NCI-H1436 treated with DMSO at 0.1 percent for 48 hours (cell line): ENCODE measurements at regions not wholly inside any gene's neighbourhood (a gene's known extent, or its start where the extent isn't known, plus 50 kb on each side); places are given as distances from the start of the nearest gene placed in this dataset.
"Not testable (repeated sequence)": the region's sequence is repeated elsewhere in the genome, so short reads cannot be mapped to it uniquely, and the experiment has no call there.

Experiments
- DNase-seq: peaks from one replicate; lab custom pipeline; 2025; lab: John Stamatoyannopoulos, UW

DNA sequence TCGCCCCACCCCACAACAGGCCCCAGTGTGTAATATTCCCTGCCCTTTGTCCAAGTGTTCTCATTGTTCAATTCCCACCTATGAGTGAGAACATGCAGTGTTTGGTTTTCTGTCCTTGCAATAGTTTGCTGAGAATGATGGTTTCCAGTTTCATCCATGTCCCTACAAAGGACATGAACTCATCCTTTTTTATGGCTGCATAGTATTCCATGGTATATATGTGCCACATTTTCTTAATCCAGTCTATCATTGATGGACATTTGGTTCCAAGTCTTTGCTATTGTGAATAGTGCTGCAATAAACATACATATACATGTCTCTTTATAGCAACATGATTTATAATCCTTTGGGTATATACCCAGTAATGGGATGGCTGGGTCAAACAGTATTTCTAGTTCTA lies 132.7 kb downstream of the SNX10 start:
- not testable (repeated sequence) for DNase-seq

DNA sequence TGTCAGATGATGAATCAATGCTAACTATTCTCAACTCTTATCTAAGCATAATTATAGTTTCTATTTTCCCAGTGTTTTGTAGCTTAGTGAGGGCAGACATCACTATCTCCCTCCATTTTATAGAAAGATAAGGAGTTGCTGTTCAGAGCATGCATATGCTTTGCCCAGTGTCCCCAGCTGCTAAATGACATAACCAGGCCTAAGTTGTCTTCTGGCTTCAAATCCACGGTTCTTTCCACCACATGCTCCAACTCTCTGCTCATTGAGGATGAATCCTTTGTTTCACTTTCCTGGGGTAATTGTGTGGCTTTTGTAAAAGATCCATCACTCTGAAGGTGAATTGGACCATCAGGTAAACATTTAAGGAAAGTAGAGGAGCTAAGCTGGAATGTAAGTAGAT lies 134.0 kb downstream of the SNX10 start:
- no peak for DNase-seq

DNA sequence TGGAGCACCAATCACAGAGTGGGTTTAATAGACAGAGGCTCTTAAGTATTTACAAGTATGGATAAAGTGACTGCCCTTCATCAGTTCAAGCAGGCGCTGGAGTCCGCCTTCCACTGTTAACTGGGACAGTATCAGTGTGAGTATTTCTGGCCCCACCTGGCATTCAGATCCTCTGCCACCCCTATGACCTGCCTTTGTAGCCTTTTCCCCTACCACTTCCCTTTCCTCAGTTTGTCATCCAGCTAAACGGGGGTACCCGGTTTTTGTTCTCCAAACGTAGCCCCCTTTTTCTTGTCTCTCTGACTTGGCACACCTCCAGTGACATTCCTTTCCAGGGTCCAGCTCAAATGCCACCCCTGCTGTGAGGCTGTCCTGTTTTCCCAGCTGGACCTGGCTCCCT lies 134.4 kb downstream of the SNX10 start:
- DNase-seq = no peak

DNA sequence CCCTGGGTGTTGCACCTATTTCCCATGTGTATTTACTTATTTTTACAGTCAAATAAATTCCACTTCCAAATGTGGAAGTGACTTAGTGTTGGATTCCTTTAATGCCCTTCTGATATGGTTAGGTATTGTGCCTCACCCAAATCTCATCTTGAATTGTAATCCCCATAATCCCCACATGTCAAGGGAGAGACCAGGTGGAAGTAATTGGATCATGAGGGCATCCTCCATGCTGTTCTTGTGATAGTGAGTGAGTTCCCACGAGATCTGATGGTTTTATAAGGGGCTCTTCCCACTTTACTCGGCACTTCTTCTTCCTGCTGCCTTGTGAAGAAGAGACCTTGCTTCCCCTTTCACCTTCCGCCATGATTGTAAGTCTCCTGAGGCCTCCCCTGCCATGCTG lies 136.9 kb downstream of the SNX10 start:
- no peak for DNase-seq

DNA sequence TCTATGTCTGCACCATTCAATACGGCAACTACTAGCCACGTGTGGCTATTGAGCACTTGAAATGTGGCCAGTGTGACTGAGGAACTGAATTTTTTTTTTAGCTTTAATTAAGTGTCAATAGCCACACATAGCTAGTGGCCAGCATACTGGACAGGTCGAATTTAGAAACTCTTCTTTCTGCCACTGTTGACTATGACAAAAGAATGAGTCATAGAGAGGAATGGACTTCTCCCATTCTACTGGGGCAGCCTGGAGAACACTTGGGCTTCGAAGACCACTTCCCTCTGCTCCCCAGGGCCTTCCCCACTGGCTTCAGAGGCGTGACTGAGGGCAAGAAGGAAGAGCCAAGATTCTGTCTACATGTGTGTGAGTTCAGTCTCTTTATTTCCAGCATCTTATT lies 137.5 kb downstream of the SNX10 start:
- DNase-seq = no peak

DNA sequence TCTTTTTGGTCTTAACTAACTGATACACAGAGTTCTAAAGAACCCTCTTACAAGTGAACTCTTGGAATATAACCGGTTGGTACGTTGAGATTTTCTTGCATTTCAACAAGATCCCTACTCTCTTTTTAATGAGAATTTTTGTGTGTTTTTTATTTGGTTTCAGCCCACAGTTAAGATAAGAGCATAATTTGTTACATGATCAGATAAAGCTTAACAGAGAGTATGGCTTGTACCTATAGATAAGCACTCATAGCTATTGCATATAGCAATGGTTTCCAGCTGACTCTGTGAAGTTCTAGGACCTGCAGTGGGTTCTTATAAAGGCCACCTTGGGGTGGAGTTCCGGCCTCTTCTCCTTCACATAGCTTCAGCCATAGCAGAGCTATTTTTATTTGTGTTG lies 143.3 kb downstream of the SNX10 start:
- DNase-seq = no peak

DNA sequence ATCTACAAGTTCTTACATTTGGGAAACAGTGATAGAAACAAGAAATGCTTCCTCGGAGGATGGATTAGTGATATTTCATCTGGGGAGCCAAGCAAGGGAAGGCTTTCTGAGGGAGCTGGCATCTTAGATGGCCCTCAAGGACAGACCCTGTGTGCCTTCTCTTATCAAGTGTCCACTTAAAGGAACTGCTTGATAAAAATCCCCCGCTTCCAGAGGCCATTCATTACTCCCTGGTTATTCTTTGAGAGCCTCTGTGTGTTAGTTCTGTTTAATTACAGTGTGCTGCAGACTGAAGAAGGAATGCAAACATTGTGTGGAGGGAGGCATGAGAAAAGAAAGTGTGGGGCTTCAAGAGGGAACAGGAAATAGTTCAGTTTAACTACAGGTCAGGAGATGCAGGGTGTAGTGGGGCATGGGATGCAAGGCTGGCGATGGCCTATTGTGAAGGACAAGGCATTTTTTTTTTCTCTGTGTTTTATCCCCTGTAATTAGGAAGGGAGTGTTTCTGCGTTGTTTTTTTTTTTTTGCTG lies 145.4 kb downstream of the SNX10 start:
- no peak for DNase-seq

DNA sequence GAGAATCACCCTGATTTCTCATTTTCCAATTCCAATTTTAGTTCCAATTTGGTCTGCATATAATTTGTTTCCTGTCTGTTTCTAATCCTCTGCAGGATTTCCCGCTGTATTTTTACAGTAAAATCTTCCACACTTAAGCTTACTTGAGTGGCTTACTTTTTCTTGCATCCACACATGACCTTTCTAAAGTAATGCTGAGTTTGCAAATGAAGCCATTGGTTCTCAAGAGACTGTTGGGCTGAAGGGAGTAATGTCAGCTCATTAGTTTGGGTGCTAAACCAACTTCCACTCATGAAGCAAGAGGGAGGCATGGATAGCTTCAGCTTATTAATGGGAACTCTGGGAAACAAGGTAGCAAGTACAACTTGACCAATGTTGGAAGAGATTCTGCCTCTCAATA lies 146.4 kb downstream of the SNX10 start:
- no peak for DNase-seq

DNA sequence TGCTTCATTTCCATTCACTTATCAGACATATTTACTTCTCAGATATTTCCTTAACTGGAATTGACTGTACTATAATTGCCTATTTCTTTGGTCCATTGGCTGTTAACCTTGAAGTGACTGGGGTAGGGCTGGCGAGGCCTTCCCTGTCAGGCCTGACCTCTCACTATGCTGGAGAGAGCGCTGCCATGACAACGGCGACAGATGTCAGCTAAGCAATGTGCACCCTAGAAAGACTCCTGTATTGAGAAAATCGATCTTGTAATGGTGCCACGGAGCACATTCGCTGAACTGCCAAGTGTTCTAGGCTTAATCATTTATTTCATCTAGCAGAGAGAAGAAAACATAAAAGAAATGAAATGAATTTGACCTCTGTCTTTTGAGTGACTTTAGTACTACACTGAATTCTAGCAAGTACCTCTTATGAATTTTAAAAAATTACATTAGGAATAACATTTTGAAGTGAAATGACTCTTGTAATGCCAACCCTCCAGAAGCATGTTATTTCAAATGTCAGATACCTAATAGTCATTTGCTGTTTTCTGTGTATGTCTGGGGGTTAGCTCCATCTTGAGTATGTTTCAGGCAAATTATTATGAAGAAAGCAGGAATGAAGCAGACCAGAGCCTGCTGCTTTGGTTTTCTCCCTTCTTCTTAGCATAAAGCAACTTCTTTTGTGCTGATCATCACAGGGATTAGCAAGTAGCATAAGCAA lies 148.0 kb downstream of the SNX10 start:
- DNase-seq = no peak

DNA sequence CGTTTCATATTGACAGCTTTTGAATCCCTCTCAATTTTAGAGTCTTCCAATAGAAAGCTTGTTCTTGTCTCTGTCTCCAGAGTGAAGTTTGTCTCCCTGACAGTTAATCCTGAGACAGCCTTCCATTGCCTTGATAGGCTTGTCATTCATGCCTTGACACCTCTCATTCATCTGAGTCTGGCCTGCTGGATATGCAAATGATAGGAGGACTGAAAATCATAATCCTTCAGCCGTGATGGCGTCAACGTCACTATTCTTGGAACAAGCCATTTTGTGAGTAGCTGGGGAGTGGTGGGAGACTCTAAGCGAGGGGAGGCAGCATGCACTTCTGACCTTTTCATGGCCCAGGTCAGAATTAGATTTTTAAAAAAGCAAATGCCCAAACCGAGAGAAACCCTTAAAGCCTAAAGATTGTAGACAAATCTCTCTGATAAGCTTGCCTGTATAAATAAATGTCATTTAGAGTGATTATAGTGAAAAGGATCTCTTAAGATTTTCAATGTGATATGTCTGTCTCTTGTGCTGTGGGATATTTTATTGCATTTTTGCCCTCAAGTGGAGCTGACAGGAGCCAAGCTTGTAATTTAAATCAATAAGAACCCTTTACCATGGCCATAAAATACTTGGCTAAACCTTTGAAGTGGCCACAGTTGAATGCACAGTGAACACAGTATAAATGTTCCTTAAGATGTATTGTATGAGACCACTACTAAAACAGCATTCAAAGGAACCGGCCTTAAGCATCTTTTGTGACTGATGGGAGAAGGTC lies 148.8 kb downstream of the SNX10 start:
- DNase-seq = peak; percentile 17

DNA sequence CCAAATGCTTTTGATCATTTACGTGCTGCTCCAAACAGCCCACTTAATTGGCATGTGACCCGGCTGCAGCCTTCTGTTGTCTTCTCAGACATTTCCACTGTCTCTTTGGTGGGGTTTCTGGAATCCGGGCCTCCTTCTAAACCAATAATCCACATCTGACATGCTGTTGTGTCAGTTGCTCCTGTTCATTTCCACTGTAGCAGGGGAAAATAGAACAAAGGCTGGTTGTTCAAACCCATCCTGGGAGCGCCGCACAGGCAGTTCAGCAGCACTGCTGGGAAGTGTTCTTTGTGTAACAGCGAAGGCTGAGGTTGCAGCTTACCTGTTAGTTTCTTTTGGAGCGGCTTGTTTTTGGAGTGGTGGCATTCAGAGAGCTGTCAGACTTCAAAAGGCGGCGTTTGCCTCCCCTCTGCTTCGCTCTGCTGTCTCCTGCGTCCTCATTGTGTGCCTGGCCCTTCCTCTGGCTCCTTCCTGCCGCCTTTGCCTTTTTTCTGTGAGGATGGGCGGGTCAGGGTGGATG lies 149.4 kb downstream of the SNX10 start:
- no peak for DNase-seq

DNA sequence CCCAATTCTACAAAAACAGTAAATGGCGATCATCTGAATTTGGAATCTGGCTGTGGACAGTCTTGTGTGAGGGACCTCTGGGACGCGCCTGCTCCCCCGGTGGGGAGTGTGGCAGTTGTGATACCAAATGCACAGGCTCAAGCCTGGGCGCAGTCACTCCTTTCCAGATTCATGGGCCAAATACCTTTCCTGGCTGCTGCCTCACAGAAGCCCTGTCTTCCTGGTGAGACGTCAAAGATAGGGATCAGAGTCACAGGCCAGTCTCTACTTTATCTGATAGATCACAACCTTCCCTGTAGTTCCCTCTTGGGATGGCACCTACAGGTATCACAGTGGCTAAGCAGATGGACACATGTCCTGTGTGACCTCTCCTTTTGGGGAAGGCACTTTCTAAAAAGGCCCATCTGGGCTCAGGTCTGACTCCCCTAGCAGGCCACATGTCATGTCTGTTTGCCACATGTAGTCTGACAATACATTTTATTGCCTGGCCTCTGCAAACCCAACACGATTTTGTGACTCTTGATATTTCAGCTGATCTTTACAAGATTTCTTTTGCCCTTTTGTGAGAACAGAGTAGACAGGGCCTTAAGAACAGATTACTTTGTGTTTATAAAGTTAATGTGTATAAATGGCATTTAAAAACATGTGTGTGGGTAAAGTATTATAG lies 150.1 kb downstream of the SNX10 start:
- DNase-seq = no peak

DNA sequence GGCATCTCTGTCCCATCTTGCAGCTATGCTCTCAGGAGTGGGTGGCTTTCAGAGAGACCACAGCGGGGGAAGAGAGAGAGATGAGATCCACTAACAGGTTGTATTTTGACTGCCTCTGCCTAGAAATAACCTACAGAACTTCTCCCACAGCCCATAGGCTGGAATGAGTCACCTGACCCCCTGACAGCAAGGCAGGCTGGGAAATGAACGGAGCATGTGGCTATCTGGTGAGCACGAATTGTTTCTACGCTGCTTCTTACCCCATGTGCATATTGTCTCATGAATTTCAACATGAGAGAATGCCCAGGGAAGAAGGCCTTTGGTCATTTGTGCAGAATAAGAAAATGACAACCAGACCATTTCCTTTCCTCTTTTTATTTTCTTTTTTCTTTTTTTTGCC lies 151.3 kb downstream of the SNX10 start:
- no peak for DNase-seq

DNA sequence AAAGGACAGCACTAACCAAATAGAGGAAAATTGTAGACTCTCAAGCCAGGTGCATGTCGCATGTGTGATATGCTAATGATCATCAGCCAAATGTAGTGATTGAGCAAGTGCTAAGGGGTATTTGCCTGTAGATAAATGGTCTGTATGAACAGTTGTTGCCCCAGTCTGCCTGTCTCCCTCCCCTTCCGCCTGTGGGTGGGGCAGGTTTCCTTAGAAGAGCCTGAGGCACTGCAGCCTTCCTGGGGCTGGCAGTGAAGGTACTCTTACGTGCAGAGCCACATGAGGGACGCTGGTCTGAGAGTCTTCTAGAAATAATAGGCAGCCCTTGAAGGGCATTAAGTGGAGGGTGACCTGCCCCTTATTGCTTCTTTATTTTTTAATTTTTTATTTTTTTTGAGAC lies 152.1 kb downstream of the SNX10 start:
- DNase-seq = no peak

DNA sequence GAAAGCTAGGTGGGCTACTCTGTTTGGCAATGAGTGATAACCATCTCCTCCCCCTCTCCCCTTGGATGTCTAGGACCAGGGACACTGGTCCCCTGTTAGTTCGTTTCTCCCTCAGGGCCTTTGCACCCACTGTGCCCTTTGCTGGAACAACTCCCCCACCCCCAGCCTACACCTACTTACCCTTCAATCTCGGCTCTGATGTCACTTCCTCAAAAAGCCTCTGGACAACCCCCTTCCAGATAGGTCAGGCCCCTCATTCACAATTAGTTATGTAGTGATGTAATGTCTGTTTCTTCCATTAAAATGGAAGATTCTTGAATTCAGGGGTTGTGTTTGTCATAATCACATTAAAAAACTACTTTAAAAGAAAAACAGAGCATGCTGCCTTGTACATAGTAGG lies 152.9 kb downstream of the SNX10 start:
- DNase-seq = no peak

DNA sequence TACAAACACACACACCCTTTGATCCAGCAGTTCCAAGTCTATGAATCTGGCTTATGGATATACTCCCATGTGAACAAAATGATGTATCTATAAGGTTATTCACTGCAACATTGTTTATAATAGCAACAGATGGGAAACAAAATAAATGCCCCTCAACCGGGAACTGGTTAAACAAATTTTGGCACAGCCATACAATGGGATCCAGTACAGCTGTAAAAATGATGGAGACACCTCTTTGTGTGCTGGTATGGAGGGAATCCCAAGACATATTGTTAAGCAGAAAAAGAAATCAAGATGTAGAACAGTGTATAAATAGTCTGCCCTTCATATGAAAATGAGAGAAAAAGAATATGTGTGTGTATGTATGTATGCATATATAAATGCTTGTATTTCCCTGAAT lies 155.5 kb downstream of the SNX10 start:
- DNase-seq = no peak

DNA sequence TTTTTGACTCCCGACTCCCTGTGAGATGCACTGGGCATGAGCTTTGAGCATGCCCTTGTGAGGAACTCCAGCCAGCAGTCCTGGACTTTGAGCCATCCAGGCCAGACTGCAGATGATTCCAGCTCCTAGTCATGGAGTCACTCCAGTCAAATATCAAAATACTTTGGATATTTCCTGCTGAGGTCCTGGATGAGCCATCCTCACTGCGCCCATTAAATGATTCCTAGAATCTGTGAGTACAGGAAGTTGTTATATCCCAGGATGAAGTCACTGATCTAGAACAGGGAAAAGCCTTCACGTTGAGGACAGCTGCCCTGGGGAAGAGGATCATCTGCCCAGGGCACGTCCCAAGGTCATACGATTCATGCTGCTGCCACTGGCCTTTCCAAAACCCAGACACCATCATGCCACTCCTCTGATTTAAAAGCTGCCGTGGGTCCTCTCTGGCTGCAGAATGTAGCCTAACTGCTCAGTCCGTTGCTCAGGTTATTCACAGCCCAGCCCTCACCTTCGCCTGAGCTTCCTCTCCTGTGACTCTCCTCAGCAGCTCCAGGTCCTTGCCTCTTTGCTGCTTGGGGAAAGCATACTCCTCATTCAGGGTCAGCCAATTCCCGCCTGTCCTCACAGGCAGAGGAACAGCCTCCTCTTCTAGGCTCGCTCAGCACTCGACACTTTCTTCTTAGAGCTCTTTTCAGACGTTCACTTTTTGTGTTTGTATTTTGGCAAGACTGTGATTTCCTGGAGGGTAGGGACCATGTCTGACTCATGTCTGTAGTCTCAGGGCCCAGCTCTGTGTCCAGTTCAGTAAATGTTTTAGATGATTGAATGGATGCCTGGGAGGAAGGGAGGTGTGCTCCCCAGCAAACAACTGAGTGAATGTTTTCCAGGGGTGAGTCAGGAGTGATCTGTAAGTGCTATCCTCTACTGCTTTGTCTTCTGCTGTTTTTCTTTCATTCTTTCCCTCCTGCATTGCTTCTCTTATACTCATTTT lies 157.8 kb downstream of the SNX10 start:
- DNase-seq = no peak

DNA sequence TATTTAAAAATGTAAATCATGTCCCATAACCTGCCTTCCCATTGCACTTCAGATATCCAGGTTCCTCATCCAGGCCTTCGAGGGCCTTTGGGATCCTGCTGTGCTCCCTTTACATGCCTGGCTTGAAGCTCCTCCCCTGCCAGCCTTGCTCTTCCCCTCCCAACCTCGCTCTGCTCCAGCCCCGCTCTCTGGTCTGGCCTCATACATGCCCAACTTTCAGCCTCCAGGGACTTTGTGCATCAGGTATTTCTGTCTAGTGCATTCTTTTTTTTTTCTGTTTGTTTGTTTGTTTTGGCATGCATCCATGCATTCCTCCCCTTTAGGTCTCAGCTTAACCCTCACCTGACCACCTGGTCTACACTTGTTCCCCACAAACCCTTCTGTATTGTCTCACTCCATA lies 160.3 kb downstream of the SNX10 start:
- DNase-seq = no peak

DNA sequence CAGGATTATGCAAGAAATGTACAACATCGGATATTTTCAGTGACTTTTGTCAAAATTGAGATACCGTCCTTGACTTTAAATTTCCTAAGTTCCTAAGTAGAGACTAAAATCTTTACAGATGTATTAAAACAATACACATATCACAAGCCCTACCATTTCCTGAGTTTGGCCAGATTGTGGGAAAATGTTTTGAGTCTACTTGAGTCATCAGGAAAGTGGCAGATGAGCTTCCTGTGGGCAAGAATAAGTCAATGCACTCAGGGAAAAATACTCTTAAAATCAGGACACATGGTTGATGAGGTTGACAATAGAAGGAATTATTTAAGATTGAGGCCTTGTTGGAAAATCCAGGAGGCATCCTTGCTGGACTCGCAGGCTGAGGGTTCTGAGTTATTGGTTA lies 162.5 kb downstream of the SNX10 start:
- no peak for DNase-seq

DNA sequence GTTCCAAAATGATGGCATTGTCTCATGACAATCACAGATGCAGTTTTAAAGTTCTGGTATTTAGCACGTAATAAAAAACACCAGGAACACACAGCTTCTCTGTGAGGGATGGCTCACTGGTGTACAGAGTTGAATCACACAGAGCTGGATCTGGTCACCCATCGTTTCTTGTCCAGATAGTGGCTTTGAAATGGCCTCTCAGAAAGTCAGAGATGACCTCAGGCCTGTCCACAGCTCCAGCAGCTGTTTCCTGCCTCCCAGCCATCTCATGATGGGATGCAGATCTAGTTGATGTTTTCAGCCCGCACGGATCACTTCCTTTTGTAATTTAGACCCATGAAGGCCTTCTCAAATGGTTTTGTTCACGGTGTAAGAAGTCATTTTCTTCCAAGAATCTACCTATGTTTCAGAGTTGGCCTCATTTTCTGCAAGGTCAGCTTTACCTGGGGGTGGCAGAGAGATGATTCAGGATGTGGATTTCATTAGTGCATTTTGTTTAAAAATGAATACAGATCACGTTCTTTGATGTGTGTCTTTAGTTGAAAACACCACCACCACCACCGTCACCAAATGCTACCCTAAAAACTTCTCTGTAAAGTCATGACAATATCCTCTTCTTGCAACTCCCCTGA lies 166.2 kb downstream of the SNX10 start:
- DNase-seq = no peak
